ENCODE measurements at regions not wholly inside any gene's neighbourhood (a gene's known extent, or its start where the extent isn't known, plus 50 kb on each side); places are given as distances from the start of the nearest gene placed in this dataset.

DNA sequence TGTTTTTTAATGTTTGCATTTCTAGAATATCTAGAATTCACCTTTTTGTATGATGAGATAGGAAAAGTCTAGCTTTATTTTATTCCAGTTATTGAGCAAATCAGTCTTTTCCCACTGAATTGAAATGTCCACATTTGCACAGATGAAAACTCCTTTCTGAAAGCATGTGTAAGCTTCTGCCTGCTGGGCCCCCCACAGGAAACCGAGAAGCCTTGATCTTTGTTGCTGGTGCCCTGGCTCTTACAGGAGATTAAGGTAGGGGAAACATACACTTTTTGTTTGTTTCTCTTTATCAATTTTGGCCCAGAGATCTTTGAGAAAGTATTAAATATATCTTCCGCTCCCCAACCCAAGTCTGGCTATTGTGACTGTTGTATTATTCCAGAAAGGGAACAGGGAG, 87.2 kb upstream of the GNAZ start:
- no peak overlapping the region for H3K27ac ChIP-seq
- TF ChIP-seq, protein P1, sequence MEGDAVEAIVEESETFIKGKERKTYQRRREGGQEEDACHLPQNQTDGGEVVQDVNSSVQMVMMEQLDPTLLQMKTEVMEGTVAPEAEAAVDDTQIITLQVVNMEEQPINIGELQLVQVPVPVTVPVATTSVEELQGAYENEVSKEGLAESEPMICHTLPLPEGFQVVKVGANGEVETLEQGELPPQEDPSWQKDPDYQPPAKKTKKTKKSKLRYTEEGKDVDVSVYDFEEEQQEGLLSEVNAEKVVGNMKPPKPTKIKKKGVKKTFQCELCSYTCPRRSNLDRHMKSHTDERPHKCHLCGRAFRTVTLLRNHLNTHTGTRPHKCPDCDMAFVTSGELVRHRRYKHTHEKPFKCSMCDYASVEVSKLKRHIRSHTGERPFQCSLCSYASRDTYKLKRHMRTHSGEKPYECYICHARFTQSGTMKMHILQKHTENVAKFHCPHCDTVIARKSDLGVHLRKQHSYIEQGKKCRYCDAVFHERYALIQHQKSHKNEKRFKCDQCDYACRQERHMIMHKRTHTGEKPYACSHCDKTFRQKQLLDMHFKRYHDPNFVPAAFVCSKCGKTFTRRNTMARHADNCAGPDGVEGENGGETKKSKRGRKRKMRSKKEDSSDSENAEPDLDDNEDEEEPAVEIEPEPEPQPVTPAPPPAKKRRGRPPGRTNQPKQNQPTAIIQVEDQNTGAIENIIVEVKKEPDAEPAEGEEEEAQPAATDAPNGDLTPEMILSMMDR (IDR thresholded peaks at IDR 0.05), result no peak
- DNase-seq, result no peak
- no peak overlapping the region for H3K4me3 ChIP-seq
- peaks cover 0 to 17% (median 10%) of the 10 kb centered on the region in 3 donors for H3K9me3 ChIP-seq
- peaks cover 0 to 9% of the 10 kb centered on the region in 2 donors for H3K27me3 ChIP-seq
- H3K36me3 ChIP-seq, result no peaks in the 10 kb centered on the region
- intact Hi-C loops (cut with DNase I; ENCODE audit: low total_unique reads), result no loop called here
- H3K4me1 ChIP-seq, result no peaks in the 10 kb centered on the region

DNA sequence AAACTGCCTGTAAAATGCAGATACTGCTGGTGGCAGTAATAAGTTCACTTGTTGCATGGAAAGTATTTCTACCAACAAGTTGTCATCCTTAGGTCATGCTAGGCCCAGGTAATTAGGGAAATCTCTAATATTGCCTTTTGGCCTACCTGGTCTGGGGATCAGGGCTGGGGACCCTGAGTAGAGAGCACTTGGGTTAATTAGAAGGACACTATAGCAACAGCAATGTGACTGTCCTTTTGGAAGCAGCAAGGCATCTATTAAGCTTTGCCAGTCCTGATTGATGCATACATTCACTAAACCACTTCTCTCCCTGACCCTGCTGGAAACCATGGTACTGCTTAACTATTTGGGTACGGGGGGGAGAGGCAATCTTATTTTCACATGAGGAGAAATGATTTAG, 86.5 kb upstream of the GNAZ start:
- TF ChIP-seq, protein P1 (IDR thresholded peaks at IDR 0.05), result no peak
- Histone ChIP-seq H3K9me3 (peaks cover 0 to 16% (median 10%) of the 10 kb centered on the region in 3 donors), H3K27me3 (peaks cover 0 to 9% of the 10 kb centered on the region in 2 donors), H3K36me3 (no peaks in the 10 kb centered on the region), H3K4me3 (no peak overlapping the region), H3K27ac (no peak overlapping the region), H3K4me1 (no peaks in the 10 kb centered on the region)
- intact Hi-C loops (cut with DNase I; ENCODE audit: low total_unique reads), result no loop called here
- DNase-seq, result no peak

- intact Hi-C loops (cut with DNase I; ENCODE audit: low total_unique reads), result no loop called here
- H3K27ac ChIP-seq, result no peak overlapping the region
- H3K4me3 ChIP-seq, result no peak overlapping the region
- H3K27me3 ChIP-seq, result peaks cover 0 to 9% of the 10 kb centered on the region in 2 donors
- DNase-seq, result no peak
- H3K36me3 ChIP-seq, result no peaks in the 10 kb centered on the region
- H3K9me3 ChIP-seq, result peaks cover 0 to 5% (median 3%) of the 10 kb centered on the region in 3 donors
- TF ChIP-seq, protein P1 (IDR thresholded peaks at IDR 0.05), result no peak
- H3K4me1 ChIP-seq, result no peaks in the 10 kb centered on the region
Measured at GRCh38 chr22:22984967-22985366, 85.4 kb upstream of the GNAZ start.

DNA sequence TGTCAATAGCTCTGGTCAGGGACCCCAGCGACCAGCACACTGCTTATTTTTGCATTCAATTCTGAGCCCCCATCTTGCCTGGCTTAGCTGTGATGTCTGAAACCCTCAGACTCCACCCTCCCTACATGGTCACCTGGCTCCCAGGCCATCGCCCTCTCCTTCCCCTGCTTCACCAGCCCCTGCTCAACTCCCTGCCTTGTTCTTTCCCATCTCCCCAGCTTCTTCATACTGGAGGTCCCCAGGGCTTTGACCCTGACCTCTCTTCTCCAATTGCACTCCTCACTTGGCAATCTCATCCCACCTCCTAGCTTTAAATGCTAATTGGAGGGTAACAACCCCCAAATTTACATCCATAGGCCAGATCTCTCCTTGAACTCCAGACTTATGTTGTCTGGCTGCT, 84.3 kb upstream of the GNAZ start:
- Histone ChIP-seq H3K9me3 (no peaks in the 10 kb centered on the region), H3K27ac (no peak overlapping the region), H3K36me3 (no peaks in the 10 kb centered on the region), H3K4me1 (no peaks in the 10 kb centered on the region), H3K4me3 (no peak overlapping the region), H3K27me3 (peaks cover 0 to 9% of the 10 kb centered on the region in 2 donors)
- intact Hi-C loops (cut with DNase I; ENCODE audit: low total_unique reads), result no loop called here
- TF ChIP-seq, protein P1 (IDR thresholded peaks at IDR 0.05), result no peak
- DNase-seq, result no peak

GRCh38 chr22:22986640-22987039, 83.7 kb upstream of the GNAZ start:
- TF ChIP-seq, protein P1 (IDR thresholded peaks at IDR 0.05), result no peak
- intact Hi-C loops (cut with DNase I; ENCODE audit: low total_unique reads), result no loop called here

DNA sequence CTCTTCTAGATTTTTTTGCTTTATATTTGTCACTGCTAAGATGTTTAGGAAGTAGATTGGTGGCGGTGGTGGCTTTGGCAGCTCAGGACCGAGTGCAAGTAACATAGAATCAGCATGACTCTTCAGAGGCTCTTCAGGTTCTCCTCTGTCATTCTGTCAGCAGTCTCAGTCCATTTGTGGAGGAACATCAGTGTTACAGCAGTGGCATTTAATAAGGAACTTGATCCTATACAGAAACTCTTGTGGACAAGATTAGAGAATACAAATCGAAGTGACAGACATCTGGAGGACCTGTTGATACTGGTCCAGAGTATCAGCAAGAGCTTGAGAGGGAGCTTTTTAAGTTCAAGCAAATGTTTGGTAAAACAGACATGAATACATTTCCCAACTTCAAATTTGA, 82.2 kb upstream of the GNAZ start:
- Histone ChIP-seq H3K9me3 (no peaks in the 10 kb centered on the region), H3K4me3 (no peak overlapping the region), H3K27me3 (peaks cover 0 to 9% of the 10 kb centered on the region in 2 donors), H3K4me1 (no peaks in the 10 kb centered on the region), H3K36me3 (no peaks in the 10 kb centered on the region), H3K27ac (no peak overlapping the region)
- no peak for DNase-seq
- TF ChIP-seq, protein P1 (IDR thresholded peaks at IDR 0.05), result no peak
- intact Hi-C loops (cut with DNase I; ENCODE audit: low total_unique reads), result no loop called here

More at GRCh38 chr22:22986640-22987039, 83.7 kb upstream of the GNAZ start:
- Histone ChIP-seq H3K9me3 (no peaks in the 10 kb centered on the region), H3K36me3 (no peaks in the 10 kb centered on the region), H3K27me3 (peaks cover 0 to 9% of the 10 kb centered on the region in 2 donors), H3K27ac (no peak overlapping the region), H3K4me3 (no peak overlapping the region), H3K4me1 (no peaks in the 10 kb centered on the region)
- no peak for DNase-seq
